Pancreas (tissue), 10 donors: ENCODE measurements at regions not wholly inside any gene's neighbourhood (a gene's known extent, or its start where the extent isn't known, plus 50 kb on each side); places are given as distances from the start of the nearest gene placed in this dataset.

Source experiments
- ATAC-seq, 4 donors: fragments of 200-7000 bp; cut with Tn5 transposase; one replicate each; pipeline versions ENCODE4 v1.8.0 to v1.9.1; 2020; ENCODE audit warnings: mild to moderate bottlenecking in 4 of 4, moderate library complexity in 4 of 4
- DNase-seq, 6 donors: peaks; one replicate each; pipeline ENCODE4 v3.0.0-alpha.2; 2020
- FAIRE-seq: peaks from 2 replicates; lab custom pipeline; 2012; peaks lifted over from hg19 to GRCh38; lab: Jason Lieb, UNC
- H3K27ac ChIP-seq, 4 donors: fragments of 200-600 bp; sonication (generic); 1 replicate in 3 of 4; 2 replicates in 1 of 4; pipeline versions ENCODE4 v1.5.0 to v1.8.0; 2020
- H3K27me3 ChIP-seq, 4 donors: fragments of 200-600 bp; one replicate each; pipeline ENCODE4 v1.8.0; 2021
- H3K36me3 ChIP-seq, 3 donors: fragments of 200-600 bp; sonication (generic) in 1 of 3; one replicate each; pipeline versions ENCODE4 v1.5.0 to v1.8.0; 2020 to 2021
- H3K4me1 ChIP-seq, 3 donors: fragments of 200-600 bp; one replicate each; pipeline ENCODE4 v1.8.0; 2021
- H3K4me3 ChIP-seq, 4 donors: fragments of 200-600 bp; sonication (generic) in 2 of 4; one replicate each; pipeline versions ENCODE4 v1.5.0 to v1.8.0; 2020 to 2021
- H3K9me3 ChIP-seq, 4 donors: fragments of 200-600 bp; one replicate each; pipeline ENCODE4 v1.8.0; 2021
- CTCF ChIP-seq, 4 donors: fragments of 200-600 bp; sonication (generic) in 3 of 4; IDR thresholded peaks; one replicate each; pipeline versions ENCODE4 v1.5.0 to v1.8.0; 2021; ENCODE audit warnings: antibody characterized with exemption in 4 of 4
- WGBS, 2 donors: extraction: QIAGEN DNeasy Blood & Tissue Kit; methylation state at CpG; one replicate each; pipeline ENCODE4 v1.1.7; 2013; 5-methylcytosine and 5-hydroxymethylcytosine counted together
- intact Hi-C, 3 donors: fragments of 100-400 bp; cut with DNase I; formaldehyde crosslinking; loops; one replicate each; pipeline versions ENCODE4 v1.11.1 to v1.14.2; 2022
- donor health status: healthy with polysubstance abuse.
- donor health status: DM: no; HTN: no; CAD: no; lungs with moderate emphysema.
- donor health status: DM: no; HTN: no; CAD: no.
- donor health status: control.
- donor health status: control.
- donor health status: Bipolar disorder and iron deficiency.
- donor health status: DM: yes; HTN: yes; CAD: no.
- donor health status: DM: no; HTN: no; CAD: no.
- donor health status: DM: no; HTN: no; CAD: no.
- donor health status: DM: yes; HTN: yes; CAD: no.

GRCh38 chr15:69753867-69754266, 301.2 kb downstream of the RPLP1 start:
- intact Hi-C loops: no loop called here
- no peak for DNase-seq
- 84 to 86% methylated on average over 1 of the region's 1 CpG for WGBS, 2 donors
- Histone ChIP-seq H3K4me1 (no peaks in the 10 kb centered on the region), H3K9me3 (no peaks in the 10 kb centered on the region), H3K36me3 (no peaks in the 10 kb centered on the region), H3K27me3 (no peaks in the 10 kb centered on the region), H3K4me3 (no peak overlapping the region), H3K27ac (no peak overlapping the region)
- ATAC-seq: no peak
- no peak for FAIRE-seq
- TF ChIP-seq CTCF (IDR thresholded peaks at IDR 0.05): no peak

GRCh38 chr15:69754313-69754712, 301.7 kb downstream of the RPLP1 start:
- 80 to 82% methylated on average over 1 of the region's 1 CpG for WGBS, 2 donors
- intact Hi-C loops: no loop called here
- FAIRE-seq: no peak
- Histone ChIP-seq H3K36me3 (no peaks in the 10 kb centered on the region), H3K27me3 (no peaks in the 10 kb centered on the region), H3K27ac (no peak overlapping the region), H3K9me3 (no peaks in the 10 kb centered on the region), H3K4me1 (no peaks in the 10 kb centered on the region), H3K4me3 (no peak overlapping the region)
- no peak for DNase-seq
- no peak for TF ChIP-seq CTCF (IDR thresholded peaks at IDR 0.05)
- ATAC-seq: no peak

GRCh38 chr15:69755551-69756310, 303.1 kb downstream of the RPLP1 start:
- Histone ChIP-seq H3K4me1 (peaks cover 0 to 3% (median 0%) of the 10 kb centered on the region in 3 donors), H3K27me3 (no peaks in the 10 kb centered on the region), H3K4me3 (no peak overlapping the region), H3K27ac (no peak overlapping the region), H3K9me3 (no peaks in the 10 kb centered on the region), H3K36me3 (no peaks in the 10 kb centered on the region)
- DNase-seq (no peak), ATAC-seq (peak in 1 of 4 donors; percentile 18), FAIRE-seq (no peak)
- intact Hi-C loops: no loop called here
- TF ChIP-seq CTCF (IDR thresholded peaks at IDR 0.05): no peak
- 67 to 77% methylated on average over 7 of the region's 7 CpGs for WGBS, 2 donors

- H3K4me3 ChIP-seq: no peak overlapping the region
- no peak overlapping the region for H3K27ac ChIP-seq
- 91 to 94% methylated on average over 3 of the region's 3 CpGs for WGBS, 2 donors
- H3K27me3 ChIP-seq: no peaks in the 10 kb centered on the region
- FAIRE-seq (no peak), DNase-seq (no peak), ATAC-seq (no peak)
- no peaks in the 10 kb centered on the region for H3K9me3 ChIP-seq
- TF ChIP-seq CTCF (IDR thresholded peaks at IDR 0.05): no peak
- no peaks in the 10 kb centered on the region for H3K36me3 ChIP-seq
- peaks cover 0 to 3% (median 0%) of the 10 kb centered on the region in 3 donors for H3K4me1 ChIP-seq
- intact Hi-C loops: no loop called here
Observed at GRCh38 chr15:69756440-69756839, 303.8 kb downstream of the RPLP1 start.

- Histone ChIP-seq H3K9me3 (no peaks in the 10 kb centered on the region), H3K27ac (no peak overlapping the region), H3K4me1 (peaks cover 0 to 3% (median 0%) of the 10 kb centered on the region in 3 donors), H3K27me3 (no peaks in the 10 kb centered on the region), H3K36me3 (no peaks in the 10 kb centered on the region), H3K4me3 (no peak overlapping the region)
- DNase-seq: no peak
- FAIRE-seq: no peak
- 94 to 98% methylated on average over 6 of the region's 6 CpGs for WGBS, 2 donors
- TF ChIP-seq CTCF (IDR thresholded peaks at IDR 0.05): no peak
- no peak for ATAC-seq
- intact Hi-C loops: no loop called here
Observed at GRCh38 chr15:69757186-69757585, 304.6 kb downstream of the RPLP1 start.
